Stimulated activated naive CD8-positive, alpha-beta T cell treated with anti-CD3 and anti-CD28 coated beads, Interleukin-15, amount 100 ng/mL, for 72 hours (primary cell): ENCODE measurements at regions not wholly inside any gene's neighbourhood (a gene's known extent, or its start where the extent isn't known, plus 50 kb on each side); places are given as distances from the start of the nearest gene placed in this dataset.
A peak's percentile ranks its signal among the peaks of the same experiment; 100 is the strongest.

Experiments used
- ATAC-seq: fragments of 150-1000 bp; cut with Tn5 transposase; 2 replicates; pipeline ENCODE4 v1.10.0; 2021; ENCODE audit warnings: mild to moderate bottlenecking, moderate library complexity
- DNase-seq, 2 donors: peaks; one replicate each; pipeline ENCODE4 v3.0.0; 2021 to 2022
- H3K27ac Mint-ChIP-seq, 2 donors: one replicate each; pipeline ENCODE4 v1.8.0; 2022; ENCODE audit warnings: mild to moderate bottlenecking in 2 of 2, mixed read lengths in 2 of 2, moderate library complexity in 2 of 2
- H3K27me3 Mint-ChIP-seq: one replicate; pipeline ENCODE4 v1.8.0; 2022; ENCODE audit warnings: mixed read lengths
- H3K4me1 Mint-ChIP-seq: one replicate; pipeline ENCODE4 v1.8.0; 2022; ENCODE audit warnings: mild to moderate bottlenecking, mixed read lengths
- H3K4me3 Mint-ChIP-seq, 2 donors: one replicate each; pipeline ENCODE4 v1.8.0; 2022; ENCODE audit warnings: mild to moderate bottlenecking in 2 of 2, mixed read lengths in 2 of 2, moderate library complexity in 1 of 2
- H3K9me3 Mint-ChIP-seq, 2 donors: one replicate each; pipeline ENCODE4 v1.8.0; 2022; ENCODE audit warnings: mixed read lengths in 2 of 2

DNA sequence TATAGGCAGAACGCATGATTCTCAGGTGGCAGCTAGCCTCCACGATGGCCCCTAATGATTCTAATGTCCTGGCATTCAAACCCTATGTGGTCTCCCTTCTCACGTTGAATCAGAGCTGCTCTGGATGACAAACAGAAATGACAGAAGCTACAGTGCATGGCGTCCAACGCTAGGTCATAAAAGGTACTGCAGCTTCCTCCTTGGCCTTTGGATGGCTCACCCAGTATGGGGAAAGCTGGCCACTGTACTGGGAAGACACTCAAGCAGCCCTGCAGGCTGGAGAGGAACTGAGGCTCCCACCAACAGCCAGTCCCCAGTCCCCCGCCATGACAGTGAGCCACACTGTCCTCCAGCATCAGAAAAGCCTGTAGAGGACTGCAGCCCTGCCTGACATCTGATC is 286.3 kb downstream of the FAM43A start:
- DNase-seq (no peak), ATAC-seq (no peak)
- no peak overlapping the region for H3K4me3 Mint-ChIP-seq
- H3K27me3 Mint-ChIP-seq: peaks cover 20% of the 10 kb centered on the region
- no peaks in the 10 kb centered on the region for H3K4me1 Mint-ChIP-seq
- no peak overlapping the region for H3K27ac Mint-ChIP-seq
- H3K9me3 Mint-ChIP-seq: no peaks in the 10 kb centered on the region

DNA sequence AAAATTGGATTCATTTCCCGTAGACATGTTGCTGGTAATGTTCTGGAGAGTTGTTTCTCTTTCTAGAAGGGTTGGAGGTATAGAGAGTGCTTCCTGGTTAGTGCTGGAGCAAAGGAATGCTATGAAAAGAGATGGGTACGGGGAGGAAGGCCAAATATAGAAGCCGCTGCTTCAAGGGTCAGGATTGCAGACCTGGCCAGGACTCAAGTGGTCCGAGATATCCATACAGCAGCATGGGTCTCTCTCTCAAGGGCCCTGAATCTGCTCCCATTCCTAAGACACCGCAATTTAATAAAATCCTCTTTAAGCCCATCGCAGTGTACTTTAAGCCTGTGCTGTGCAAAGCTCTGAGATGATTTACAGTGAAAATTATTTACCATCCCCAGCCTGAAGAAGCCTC is 287.0 kb downstream of the FAM43A start:
- H3K27me3 Mint-ChIP-seq: peaks cover 13% of the 10 kb centered on the region
- ATAC-seq: no peak

DNA sequence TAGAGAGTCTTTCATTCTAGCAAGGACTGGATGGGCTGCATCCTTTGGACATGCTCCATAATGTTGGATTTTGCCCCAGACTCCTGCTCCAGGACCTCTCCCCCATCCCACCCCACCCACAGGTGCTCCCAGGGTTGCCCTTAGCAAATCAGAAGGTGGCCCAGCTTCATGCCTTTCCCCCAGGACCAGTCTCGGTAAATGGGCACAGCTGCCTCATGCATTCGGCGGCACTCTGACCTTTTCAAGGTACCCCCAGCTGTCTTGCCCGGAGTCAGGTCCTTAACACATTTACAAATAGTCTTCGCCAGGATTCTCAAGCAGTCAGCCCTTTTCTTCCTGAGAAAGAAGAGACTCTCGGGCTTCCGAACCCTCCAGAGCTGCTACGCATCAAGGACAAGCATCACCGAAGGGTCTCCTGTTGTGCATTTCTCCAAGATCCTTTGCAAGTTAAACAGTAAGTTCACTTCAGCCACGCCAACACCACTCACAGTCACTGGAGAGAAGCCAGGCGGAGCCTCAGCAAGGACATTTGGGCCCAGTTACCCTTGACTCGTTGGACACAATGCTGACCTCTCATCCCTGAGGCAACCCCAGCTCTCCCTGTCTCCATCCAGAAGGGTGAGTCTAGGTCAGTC is 287.8 kb downstream of the FAM43A start:
- Mint-ChIP-seq H3K4me3 (no peak overlapping the region), H3K9me3 (no peaks in the 10 kb centered on the region), H3K4me1 (no peaks in the 10 kb centered on the region), H3K27me3 (peaks cover 7% of the 10 kb centered on the region), H3K27ac (no peak overlapping the region)
- no peak for ATAC-seq
- no peak for DNase-seq

More for the DNA sequence above, 287.0 kb downstream of the FAM43A start:
- Mint-ChIP-seq H3K27ac (no peak overlapping the region), H3K4me1 (no peaks in the 10 kb centered on the region), H3K9me3 (no peaks in the 10 kb centered on the region), H3K4me3 (no peak overlapping the region)
- DNase-seq: no peak

DNA sequence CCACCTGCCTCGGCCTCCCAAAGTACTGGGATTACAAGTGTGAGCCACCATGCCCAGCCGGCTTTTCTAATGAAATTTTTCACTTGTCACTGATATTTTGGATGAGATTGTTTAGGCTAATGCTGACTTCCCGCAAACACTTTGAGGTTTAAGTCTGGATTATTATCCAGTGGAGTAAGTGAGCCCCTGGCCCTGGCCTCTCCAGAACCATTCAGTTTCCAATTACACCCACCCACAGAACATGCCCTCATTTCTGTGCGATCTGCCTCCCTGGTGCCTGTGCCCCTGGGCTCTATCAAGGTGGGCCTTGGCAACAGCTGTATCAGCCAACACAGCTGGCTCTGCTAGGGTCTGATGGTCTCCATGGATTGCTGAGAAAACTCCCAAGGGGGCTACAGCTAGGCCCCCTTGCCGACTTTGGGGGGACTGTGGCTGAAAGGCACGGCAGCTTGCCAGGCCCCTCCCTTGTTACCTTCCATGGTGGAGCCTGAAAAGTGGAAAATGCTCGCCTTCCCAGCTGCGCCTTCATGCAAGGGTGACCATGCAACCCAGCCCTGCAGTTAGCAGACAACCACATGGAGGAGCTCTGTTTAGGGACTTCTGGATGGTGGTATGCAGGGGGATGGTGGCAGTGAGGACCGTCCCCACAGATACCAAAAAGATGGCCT is 288.9 kb downstream of the FAM43A start:
- Mint-ChIP-seq H3K27ac (no peak overlapping the region), H3K4me3 (no peak overlapping the region), H3K27me3 (peaks cover 13% of the 10 kb centered on the region), H3K4me1 (no peaks in the 10 kb centered on the region), H3K9me3 (no peaks in the 10 kb centered on the region)
- no peak for DNase-seq
- ATAC-seq: no peak

- DNase-seq (no peak), ATAC-seq (no peak)
- Mint-ChIP-seq H3K4me3 (no peak overlapping the region), H3K27me3 (peaks cover 13% of the 10 kb centered on the region), H3K4me1 (no peaks in the 10 kb centered on the region), H3K27ac (no peak overlapping the region), H3K9me3 (no peaks in the 10 kb centered on the region)
These were observed 290.4 kb downstream of the FAM43A start for GRCh38 chr3:194976049-194976451.

DNA sequence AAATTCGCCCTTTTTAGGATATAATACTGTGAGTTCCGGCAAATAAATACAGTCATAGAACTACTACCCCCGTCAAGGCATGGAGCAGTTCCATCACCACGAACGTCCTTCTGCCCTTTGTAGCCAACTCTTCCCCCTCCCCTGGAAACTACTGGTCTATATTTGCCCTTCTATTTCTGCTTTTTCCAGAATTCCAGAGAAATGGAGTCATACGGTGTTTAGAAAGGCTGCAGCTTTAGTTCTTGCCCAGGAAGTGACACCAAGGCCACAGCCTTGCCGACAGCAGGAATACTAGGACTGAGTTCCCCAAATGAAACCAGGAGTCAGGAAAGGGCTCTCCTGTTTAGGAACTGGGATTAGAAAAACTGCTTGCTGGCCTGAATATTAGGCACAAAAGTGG is 291.2 kb downstream of the FAM43A start:
- H3K27ac Mint-ChIP-seq: no peak overlapping the region
- H3K4me3 Mint-ChIP-seq: no peak overlapping the region
- no peaks in the 10 kb centered on the region for H3K4me1 Mint-ChIP-seq
- ATAC-seq: no peak
- DNase-seq: no peak
- H3K27me3 Mint-ChIP-seq: peaks cover 13% of the 10 kb centered on the region
- H3K9me3 Mint-ChIP-seq: peaks cover 0 to 5% of the 10 kb centered on the region in 2 donors

DNA sequence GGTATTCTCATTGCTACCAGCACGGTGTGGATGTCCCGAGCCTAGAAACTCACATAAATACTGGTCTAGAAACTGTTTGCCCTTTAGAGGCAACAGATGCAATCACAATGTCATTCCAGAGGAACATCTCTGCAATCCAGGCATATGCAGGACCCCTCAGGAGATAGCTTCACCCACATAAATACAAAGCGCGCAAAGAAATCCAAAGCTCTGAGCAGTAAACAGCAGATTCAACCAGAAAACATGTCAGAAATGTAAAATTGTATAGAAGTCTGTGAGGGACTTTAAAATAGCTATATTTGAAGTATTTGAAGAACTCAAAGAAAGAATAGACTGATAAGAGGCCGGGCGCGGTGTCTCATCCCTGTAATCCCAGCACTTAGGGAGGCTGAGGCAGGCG is 291.7 kb downstream of the FAM43A start:
- no peak for ATAC-seq
- peaks cover 17% of the 10 kb centered on the region for H3K27me3 Mint-ChIP-seq
- no peak for DNase-seq
- H3K4me3 Mint-ChIP-seq: no peak overlapping the region
- peaks cover 0 to 10% of the 10 kb centered on the region in 2 donors for H3K9me3 Mint-ChIP-seq
- H3K4me1 Mint-ChIP-seq: no peaks in the 10 kb centered on the region
- no peak overlapping the region for H3K27ac Mint-ChIP-seq

DNA sequence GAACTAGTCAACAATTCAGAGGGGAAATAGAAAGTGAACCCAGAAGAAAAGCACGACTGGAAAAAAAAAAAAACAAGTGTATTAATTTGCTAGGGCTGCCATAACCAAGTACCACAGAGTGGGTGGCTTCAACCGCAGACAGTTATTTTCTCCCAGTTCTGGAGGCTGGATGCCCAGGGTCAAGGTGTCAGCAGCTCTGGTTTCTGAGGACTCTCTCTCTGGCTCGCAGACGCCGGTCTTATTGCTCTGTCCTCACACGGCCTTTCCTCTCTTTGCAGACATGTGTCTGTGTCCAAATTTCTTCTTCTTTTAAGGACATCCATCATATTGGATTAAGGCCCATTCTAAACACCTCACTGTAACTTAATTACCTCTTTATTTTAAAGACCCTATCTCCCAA is 291.8 kb downstream of the XXYLT1 start:
- Mint-ChIP-seq H3K9me3 (peaks cover 0 to 15% of the 10 kb centered on the region in 2 donors), H3K4me1 (no peaks in the 10 kb centered on the region), H3K27me3 (peaks cover 35% of the 10 kb centered on the region), H3K4me3 (no peak overlapping the region), H3K27ac (no peak overlapping the region)
- DNase-seq (no peak), ATAC-seq (no peak)

GRCh38 chr3:194982472-194982871 is 288.5 kb downstream of the XXYLT1 start:
- peaks cover 54% of the 10 kb centered on the region for H3K27me3 Mint-ChIP-seq
- H3K4me3 Mint-ChIP-seq: no peak overlapping the region
- H3K4me1 Mint-ChIP-seq: peaks cover 5% of the 10 kb centered on the region
- ATAC-seq (no peak), DNase-seq (no peak)
- H3K9me3 Mint-ChIP-seq: peaks cover 0 to 15% of the 10 kb centered on the region in 2 donors
- H3K27ac Mint-ChIP-seq: peak overlapping the region in 1 of 2 donors; percentile 47

- peaks cover 5% of the 10 kb centered on the region for H3K4me1 Mint-ChIP-seq
- H3K27me3 Mint-ChIP-seq: peaks cover 54% of the 10 kb centered on the region
These were observed 287.8 kb downstream of the XXYLT1 start for GRCh38 chr3:194983121-194983520.

DNA sequence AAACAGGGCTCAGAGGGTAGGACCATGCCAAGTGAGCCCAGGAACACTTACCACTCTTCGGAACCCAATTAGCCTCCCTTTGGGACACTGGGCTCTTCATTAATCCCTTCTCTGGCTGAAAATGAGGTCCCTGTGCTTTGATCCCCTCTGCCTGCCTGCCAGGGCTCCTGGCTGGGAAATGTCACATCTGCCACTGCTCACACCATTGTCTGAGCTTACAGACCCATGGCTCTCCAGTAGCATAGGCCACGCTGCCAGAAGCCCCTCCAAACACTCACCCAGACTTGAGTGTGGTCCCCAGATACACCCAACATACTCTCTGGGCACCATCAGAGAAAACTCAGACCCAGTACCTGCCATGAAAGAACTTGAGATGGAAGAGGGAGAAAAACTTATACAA is 287.3 kb downstream of the XXYLT1 start:
- no peak overlapping the region for H3K27ac Mint-ChIP-seq
- DNase-seq (no peak), ATAC-seq (no peak)
- peaks cover 54% of the 10 kb centered on the region for H3K27me3 Mint-ChIP-seq
- peaks cover 5% of the 10 kb centered on the region for H3K4me1 Mint-ChIP-seq
- H3K9me3 Mint-ChIP-seq: peaks cover 0 to 15% of the 10 kb centered on the region in 2 donors
- no peak overlapping the region for H3K4me3 Mint-ChIP-seq

More at GRCh38 chr3:194983121-194983520, 287.8 kb downstream of the XXYLT1 start:
- Mint-ChIP-seq H3K4me3 (no peak overlapping the region), H3K27ac (no peak overlapping the region), H3K9me3 (peaks cover 0 to 15% of the 10 kb centered on the region in 2 donors)
- no peak for DNase-seq
- ATAC-seq: no peak

DNA sequence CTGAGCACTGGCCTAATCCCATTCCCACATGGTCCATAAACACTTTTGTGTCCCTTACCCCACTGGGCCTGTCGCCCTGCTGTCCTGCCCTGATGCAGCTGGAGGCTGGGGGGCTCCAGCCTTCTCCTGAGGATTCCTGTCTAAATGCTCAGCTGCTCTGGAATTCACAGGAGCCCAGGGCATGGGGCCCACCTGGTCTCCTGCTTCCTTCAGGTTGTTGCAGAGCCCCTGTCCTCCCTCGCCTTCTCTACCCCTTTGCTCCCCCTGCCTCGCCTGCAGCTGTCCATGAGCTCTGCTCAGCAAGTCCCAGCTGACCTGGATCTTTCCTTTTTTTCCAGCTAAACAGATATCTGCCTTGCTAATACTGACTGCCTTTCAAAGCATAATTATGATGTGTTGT is 286.9 kb downstream of the XXYLT1 start:
- Mint-ChIP-seq H3K27me3 (peaks cover 54% of the 10 kb centered on the region), H3K4me1 (peaks cover 5% of the 10 kb centered on the region), H3K27ac (no peak overlapping the region), H3K9me3 (peaks cover 0 to 15% of the 10 kb centered on the region in 2 donors), H3K4me3 (no peak overlapping the region)
- ATAC-seq (no peak), DNase-seq (no peak)

- no peak for DNase-seq
- peaks cover 0 to 15% of the 10 kb centered on the region in 2 donors for H3K9me3 Mint-ChIP-seq
- no peak for ATAC-seq
- H3K27ac Mint-ChIP-seq: no peak overlapping the region
- peaks cover 5% of the 10 kb centered on the region for H3K4me1 Mint-ChIP-seq
- H3K27me3 Mint-ChIP-seq: peaks cover 48% of the 10 kb centered on the region
- H3K4me3 Mint-ChIP-seq: no peak overlapping the region
These were observed 286.3 kb downstream of the XXYLT1 start for GRCh38 chr3:194984622-194985021.

DNA sequence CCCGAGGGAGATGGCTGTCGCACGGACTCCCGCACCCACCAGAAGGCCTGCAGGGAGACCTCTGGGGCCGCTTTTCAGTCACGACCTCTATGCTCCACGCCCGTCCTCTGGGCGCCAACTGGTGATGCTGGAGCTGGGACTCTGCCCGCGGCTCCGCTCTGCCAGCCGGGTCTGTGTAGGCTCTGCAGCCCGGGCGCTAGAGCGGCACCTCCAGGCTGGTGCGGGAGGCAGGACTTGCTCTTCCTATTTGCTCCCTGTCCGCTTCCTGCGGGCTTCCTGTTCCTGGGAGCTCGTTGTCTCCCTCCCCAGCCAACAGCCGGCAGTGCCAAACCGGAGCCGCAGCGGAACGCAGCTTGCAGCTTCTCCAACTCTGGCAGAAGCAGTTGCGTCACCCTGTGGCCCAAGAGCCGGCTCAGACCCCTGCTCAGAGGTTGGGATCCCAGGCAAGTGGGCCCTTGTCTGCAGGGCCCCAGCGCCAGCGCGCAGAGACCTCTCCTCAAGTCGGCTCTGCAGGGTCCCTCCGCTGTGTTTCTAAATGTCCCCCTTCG is 285.9 kb downstream of the XXYLT1 start:
- Mint-ChIP-seq H3K4me1 (peaks cover 5% of the 10 kb centered on the region), H3K9me3 (peaks cover 0 to 15% of the 10 kb centered on the region in 2 donors), H3K27me3 (peaks cover 48% of the 10 kb centered on the region), H3K4me3 (no peak overlapping the region), H3K27ac (peak overlapping the region in 1 of 2 donors; percentile 85)
- ATAC-seq: no peak
- DNase-seq: no peak

- no peak for DNase-seq
- H3K9me3 Mint-ChIP-seq: peaks cover 0 to 14% of the 10 kb centered on the region in 2 donors
- no peak overlapping the region for H3K4me3 Mint-ChIP-seq
- H3K4me1 Mint-ChIP-seq: peaks cover 5% of the 10 kb centered on the region
- H3K27ac Mint-ChIP-seq: peak overlapping the region in 1 of 2 donors; percentile 17
- no peak for ATAC-seq
- H3K27me3 Mint-ChIP-seq: peaks cover 48% of the 10 kb centered on the region
These were observed 284.5 kb downstream of the XXYLT1 start for GRCh38 chr3:194986208-194987043.
